ACC112 (cell line): ENCODE measurements at regions not wholly inside any gene's neighbourhood (a gene's known extent, or its start where the extent isn't known, plus 50 kb on each side); places are given as distances from the start of the nearest gene placed in this dataset.

Experiments used
- H2AFZ ChIP-seq: fragments of 200-600 bp; sonication (generic); one replicate; pipeline ENCODE4 v1.6.0; 2017; ENCODE audit warnings: antibody characterized with exemption, low read length; ENCODE audit not compliant: unreplicated experiment
- H3K27ac ChIP-seq: fragments of 200-600 bp; sonication (generic); 2 replicates; pipeline ENCODE4 v1.5.1; 2014; ENCODE audit warnings: low read depth, mild to moderate bottlenecking, antibody characterized with exemption, low read length, moderate library complexity
- H3K27me3 ChIP-seq: fragments of 200-600 bp; sonication (generic); 2 replicates; pipeline ENCODE4 v1.6.1; 2014; ENCODE audit warnings: mild to moderate bottlenecking, antibody characterized with exemption, low read length, moderate library complexity, mixed read lengths; ENCODE audit not compliant: insufficient read depth
- H3K36me3 ChIP-seq: fragments of 200-600 bp; sonication (generic); 2 replicates; pipeline ENCODE4 v1.6.1; 2016; ENCODE audit warnings: mild to moderate bottlenecking, antibody characterized with exemption, low read length, moderate library complexity, mixed read lengths; ENCODE audit not compliant: insufficient read depth
- H3K4me1 ChIP-seq: fragments of 200-600 bp; sonication (generic); one replicate; pipeline ENCODE4 v1.6.1; 2016; ENCODE audit warnings: low read length, mixed read lengths; ENCODE audit not compliant: insufficient read depth, unreplicated experiment, control insufficient read depth
- H3K4me3 ChIP-seq: fragments of 200-600 bp; sonication (generic); 2 replicates; pipeline ENCODE4 v1.5.1; 2014; ENCODE audit warnings: mild to moderate bottlenecking, low read depth, low read length
- H3K79me2 ChIP-seq: fragments of 200-600 bp; sonication (generic); one replicate; pipeline ENCODE4 v1.6.0; 2016; ENCODE audit warnings: low read length; ENCODE audit not compliant: control insufficient read depth, unreplicated experiment, insufficient read depth

- Histone ChIP-seq H3K4me3 (no peak overlapping the region), H3K36me3 (no peaks in the 10 kb centered on the region), H2AFZ (no peak overlapping the region), H3K79me2 (no peaks in the 10 kb centered on the region), H3K4me1 (peaks cover 9% of the 10 kb centered on the region), H3K27me3 (no peaks in the 10 kb centered on the region), H3K27ac (no peak overlapping the region)
These were observed 399.1 kb downstream of the MAN2A1 start for GRCh38 chr5:110088676-110089436.

- H3K4me3 ChIP-seq, result no peak overlapping the region
- no peaks in the 10 kb centered on the region for H3K4me1 ChIP-seq
These were observed 403.4 kb downstream of the MAN2A1 start for GRCh38 chr5:110092955-110093785.

GRCh38 chr5:110094109-110094508 is 404.4 kb downstream of the MAN2A1 start:
- no peak overlapping the region for H3K27ac ChIP-seq
- H3K79me2 ChIP-seq, result no peaks in the 10 kb centered on the region
- no peak overlapping the region for H2AFZ ChIP-seq
- H3K36me3 ChIP-seq, result no peaks in the 10 kb centered on the region
- H3K4me1 ChIP-seq, result no peaks in the 10 kb centered on the region
- H3K27me3 ChIP-seq, result no peaks in the 10 kb centered on the region
- no peak overlapping the region for H3K4me3 ChIP-seq

More at GRCh38 chr5:110092955-110093785, 403.4 kb downstream of the MAN2A1 start:
- Histone ChIP-seq H3K79me2 (no peaks in the 10 kb centered on the region), H3K36me3 (no peaks in the 10 kb centered on the region), H3K27ac (no peak overlapping the region), H2AFZ (no peak overlapping the region), H3K27me3 (no peaks in the 10 kb centered on the region)

GRCh38 chr5:110094548-110094947 is 404.8 kb downstream of the MAN2A1 start:
- H3K27ac ChIP-seq, result no peak overlapping the region
- no peaks in the 10 kb centered on the region for H3K27me3 ChIP-seq
- H2AFZ ChIP-seq, result no peak overlapping the region
- H3K36me3 ChIP-seq, result no peaks in the 10 kb centered on the region
- H3K4me3 ChIP-seq, result no peak overlapping the region
- no peaks in the 10 kb centered on the region for H3K79me2 ChIP-seq
- H3K4me1 ChIP-seq, result no peaks in the 10 kb centered on the region

- H2AFZ ChIP-seq, result no peak overlapping the region
- H3K4me3 ChIP-seq, result no peak overlapping the region
- no peaks in the 10 kb centered on the region for H3K27me3 ChIP-seq
- H3K36me3 ChIP-seq, result no peaks in the 10 kb centered on the region
- H3K79me2 ChIP-seq, result no peaks in the 10 kb centered on the region
- no peak overlapping the region for H3K27ac ChIP-seq
- no peaks in the 10 kb centered on the region for H3K4me1 ChIP-seq
These were observed 406.7 kb downstream of the MAN2A1 start for GRCh38 chr5:110096419-110096818.

- Histone ChIP-seq H3K4me1 (no peaks in the 10 kb centered on the region), H3K27ac (no peak overlapping the region), H2AFZ (no peak overlapping the region), H3K36me3 (no peaks in the 10 kb centered on the region), H3K27me3 (no peaks in the 10 kb centered on the region), H3K79me2 (no peaks in the 10 kb centered on the region), H3K4me3 (no peak overlapping the region)
These were observed 409.8 kb downstream of the MAN2A1 start for GRCh38 chr5:110099572-110099971.

GRCh38 chr5:110103081-110103480 is 413.4 kb downstream of the MAN2A1 start:
- Histone ChIP-seq H3K4me3 (no peak overlapping the region), H3K79me2 (no peaks in the 10 kb centered on the region), H3K36me3 (no peaks in the 10 kb centered on the region), H2AFZ (no peak overlapping the region), H3K4me1 (no peaks in the 10 kb centered on the region), H3K27ac (no peak overlapping the region), H3K27me3 (no peaks in the 10 kb centered on the region)

GRCh38 chr5:110104060-110104725 is 414.5 kb downstream of the MAN2A1 start:
- Histone ChIP-seq H3K4me3 (no peak overlapping the region), H3K36me3 (no peaks in the 10 kb centered on the region), H3K27ac (no peak overlapping the region), H3K79me2 (no peaks in the 10 kb centered on the region), H3K4me1 (no peaks in the 10 kb centered on the region), H2AFZ (no peak overlapping the region), H3K27me3 (no peaks in the 10 kb centered on the region)

GRCh38 chr5:110104726-110105669 is 415.3 kb downstream of the MAN2A1 start:
- no peaks in the 10 kb centered on the region for H3K27me3 ChIP-seq
- no peaks in the 10 kb centered on the region for H3K4me1 ChIP-seq
- no peak overlapping the region for H3K4me3 ChIP-seq
- H3K79me2 ChIP-seq, result no peaks in the 10 kb centered on the region
- no peak overlapping the region for H3K27ac ChIP-seq
- H3K36me3 ChIP-seq, result no peaks in the 10 kb centered on the region
- no peak overlapping the region for H2AFZ ChIP-seq

GRCh38 chr5:110105692-110106091 is 416.0 kb downstream of the MAN2A1 start:
- Histone ChIP-seq H3K79me2 (no peaks in the 10 kb centered on the region), H2AFZ (no peak overlapping the region), H3K4me3 (no peak overlapping the region), H3K27me3 (no peaks in the 10 kb centered on the region), H3K27ac (no peak overlapping the region), H3K4me1 (no peaks in the 10 kb centered on the region), H3K36me3 (no peaks in the 10 kb centered on the region)
